GM18520 (cell line): ENCODE measurements at regions not wholly inside any gene's neighbourhood (a gene's known extent, or its start where the extent isn't known, plus 50 kb on each side); places are given as distances from the start of the nearest gene placed in this dataset.

Experiments used
- ATAC-seq: cut with Tn5 transposase; IDR thresholded peaks from one replicate; pipeline ENCODE4 v1.9.1; 2021; ENCODE audit not compliant: unreplicated experiment

DNA sequence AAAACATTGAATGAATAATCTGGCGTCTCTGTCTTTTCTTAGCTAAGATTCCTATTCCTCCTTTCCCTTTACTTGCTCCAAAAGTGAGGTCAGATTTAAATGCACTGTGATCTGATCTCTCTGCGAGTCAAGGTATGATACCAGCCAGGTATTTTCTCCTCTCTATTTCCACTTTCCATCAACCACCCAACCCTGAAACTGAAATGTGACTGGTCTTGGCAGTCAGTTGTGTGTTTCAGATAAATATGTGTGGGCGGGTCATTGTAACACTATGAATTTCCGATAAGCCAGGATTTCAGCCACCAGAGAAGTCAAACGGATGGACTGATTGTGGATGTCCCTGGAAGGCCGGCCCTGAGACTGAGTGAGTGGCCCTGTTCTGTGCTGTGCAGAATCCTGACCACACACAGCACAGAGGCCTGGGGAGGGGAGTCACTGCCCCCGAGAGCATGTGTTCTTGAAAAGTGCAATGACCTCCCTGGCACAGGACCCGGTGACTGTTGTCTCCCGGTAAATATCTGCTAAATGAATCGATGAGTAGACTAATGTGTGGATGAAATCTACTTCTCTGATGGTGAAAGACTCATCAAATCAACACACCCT lies 612.5 kb upstream of the TMEM132C start:
- ATAC-seq = no peak

- no peak for ATAC-seq
Observed at GRCh38 chr12:127655691-127656090, 611.3 kb upstream of the TMEM132C start.

GRCh38 chr12:127656266-127656665 lies 610.7 kb upstream of the TMEM132C start:
- no peak for ATAC-seq

- ATAC-seq = no peak
Observed at GRCh38 chr12:127657036-127657435, 609.9 kb upstream of the TMEM132C start.

DNA sequence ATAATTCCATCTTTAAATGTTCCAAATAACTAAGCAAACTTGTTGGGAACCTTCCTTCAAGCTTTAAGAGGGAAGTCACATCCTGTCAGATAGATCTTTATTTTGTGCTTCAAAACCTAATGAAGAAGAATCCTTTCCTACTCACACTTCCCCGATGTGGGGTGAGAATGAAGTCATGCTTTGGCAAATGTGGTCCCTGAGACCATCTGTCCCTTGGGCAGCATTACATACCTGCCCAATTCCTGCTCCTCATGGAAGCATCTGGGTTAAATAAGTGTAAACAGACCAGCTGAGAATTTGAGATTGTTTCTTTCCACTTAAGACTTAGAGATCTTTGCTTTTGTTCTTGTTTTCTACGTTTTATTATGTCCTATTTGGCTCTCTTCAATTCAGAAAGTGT lies 606.0 kb upstream of the TMEM132C start:
- no peak for ATAC-seq

DNA sequence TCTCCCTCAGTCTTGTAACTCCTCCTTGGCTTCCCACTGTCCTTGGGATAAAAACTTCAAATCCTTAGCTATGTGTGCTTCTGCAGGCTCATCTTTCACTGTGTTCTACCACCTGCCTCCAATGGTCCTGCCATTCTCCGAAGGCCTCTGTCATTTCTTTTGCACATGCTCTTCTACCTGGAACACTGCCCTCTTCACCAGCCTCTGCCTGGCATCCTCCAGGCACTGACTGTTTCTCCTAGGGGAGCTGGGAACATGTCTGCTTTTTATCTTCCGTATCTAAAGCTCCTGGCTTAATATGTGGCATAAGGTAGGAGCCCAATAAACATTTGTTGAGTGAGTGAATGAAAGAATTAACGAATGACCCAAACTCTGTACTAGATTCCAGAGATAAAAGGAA lies 603.3 kb upstream of the TMEM132C start:
- no peak for ATAC-seq

DNA sequence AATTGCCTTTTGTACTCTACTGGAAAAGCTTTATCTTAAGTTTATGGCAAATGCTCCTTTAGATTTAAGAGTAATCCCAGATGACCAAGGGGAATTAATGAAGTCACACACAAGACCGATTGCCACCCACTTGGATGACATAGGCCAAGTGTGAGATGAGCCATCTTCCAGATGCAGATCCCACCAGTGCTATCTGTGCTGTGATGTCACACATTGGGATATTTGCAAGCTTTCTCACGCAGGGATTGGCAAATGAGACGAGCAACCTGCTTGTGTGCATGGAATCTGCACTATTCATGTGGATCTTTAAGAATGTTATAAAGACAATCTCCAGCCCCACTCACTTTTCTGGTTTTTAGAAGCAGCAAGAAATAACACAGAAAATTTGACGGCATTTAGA lies 602.1 kb upstream of the TMEM132C start:
- no peak for ATAC-seq

DNA sequence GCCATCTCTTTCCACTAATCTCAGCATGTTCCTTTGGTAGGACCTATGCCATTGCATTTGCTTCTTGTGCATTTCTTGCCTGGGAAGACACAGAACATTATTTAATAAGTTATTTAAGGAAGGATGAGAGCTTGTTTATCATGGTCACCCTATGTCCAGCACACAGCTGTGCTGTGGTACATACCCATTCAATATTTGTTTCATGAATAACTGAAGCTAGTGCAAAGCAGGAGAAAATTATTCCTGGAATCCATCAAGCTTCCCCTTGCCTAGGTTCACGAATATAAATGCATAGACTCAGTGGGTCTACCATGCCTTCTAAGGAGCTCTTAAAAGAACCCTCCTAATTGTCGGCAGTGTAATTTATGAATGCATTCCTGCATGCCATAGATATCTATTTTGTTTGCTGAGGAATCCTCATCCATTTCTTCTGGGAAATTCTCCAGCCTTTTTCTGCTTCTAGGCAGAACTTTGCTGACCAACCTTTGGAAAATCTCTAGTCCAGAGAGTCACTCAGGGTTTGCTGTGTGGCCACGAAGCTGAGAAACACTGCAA lies 599.8 kb upstream of the TMEM132C start:
- ATAC-seq = no peak

DNA sequence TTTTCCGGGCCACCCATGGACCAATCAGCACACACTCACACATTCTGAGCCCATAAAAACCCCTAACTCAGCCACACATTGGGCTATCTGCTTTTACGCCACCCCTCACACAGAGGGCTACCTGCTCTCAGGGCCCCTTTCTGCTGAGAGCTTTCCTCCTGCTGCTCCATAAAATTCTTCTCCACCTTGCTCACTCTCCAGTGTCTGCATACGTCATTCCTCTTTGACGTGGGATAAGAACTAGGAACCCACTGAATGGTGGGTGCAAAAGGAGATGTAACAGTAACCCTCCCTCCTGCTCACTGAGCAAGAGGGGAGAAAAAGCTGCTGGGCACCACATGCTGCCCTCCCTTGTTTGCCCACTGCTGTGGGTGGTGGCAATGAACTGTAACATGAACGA lies 596.7 kb upstream of the TMEM132C start:
- ATAC-seq = no peak

DNA sequence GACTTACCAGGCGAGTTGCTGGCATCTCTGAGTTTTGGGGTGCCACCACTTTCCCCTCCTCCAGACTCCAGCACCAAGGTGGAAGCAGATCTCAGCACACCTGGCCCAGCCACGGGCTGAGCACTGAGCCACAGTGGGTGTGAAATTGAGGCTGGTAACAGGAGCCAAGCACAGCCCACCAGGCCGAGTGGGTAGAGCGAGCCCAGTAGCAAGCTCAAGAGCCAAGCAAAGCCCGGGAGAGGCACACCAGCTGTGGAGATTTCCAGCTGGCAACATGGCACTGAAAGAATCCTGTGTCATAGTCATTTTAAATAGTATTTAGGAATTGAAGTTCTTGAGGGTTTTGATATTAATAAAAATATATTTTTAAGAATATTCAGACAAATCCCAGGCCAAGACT lies 596.2 kb upstream of the TMEM132C start:
- ATAC-seq = no peak

DNA sequence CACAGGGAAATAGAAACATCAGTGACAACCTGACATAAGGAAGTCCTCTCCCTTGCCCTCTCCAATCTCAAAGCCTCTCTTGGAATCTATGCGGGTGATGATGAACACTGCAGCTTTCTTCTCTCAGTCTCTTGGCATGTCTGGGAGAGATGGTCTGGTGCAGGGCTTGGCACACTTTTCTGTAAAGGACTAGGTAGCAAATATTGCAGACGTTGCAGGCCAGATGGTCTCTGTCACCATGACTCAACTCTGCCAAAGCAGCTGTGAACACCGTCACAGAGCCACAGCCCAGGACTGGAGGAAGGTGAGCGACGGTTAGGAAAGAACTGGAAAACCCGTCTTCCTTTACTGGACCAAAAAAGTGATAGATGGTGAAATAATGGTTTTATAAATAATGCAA lies 591.0 kb upstream of the TMEM132C start:
- ATAC-seq = no peak

DNA sequence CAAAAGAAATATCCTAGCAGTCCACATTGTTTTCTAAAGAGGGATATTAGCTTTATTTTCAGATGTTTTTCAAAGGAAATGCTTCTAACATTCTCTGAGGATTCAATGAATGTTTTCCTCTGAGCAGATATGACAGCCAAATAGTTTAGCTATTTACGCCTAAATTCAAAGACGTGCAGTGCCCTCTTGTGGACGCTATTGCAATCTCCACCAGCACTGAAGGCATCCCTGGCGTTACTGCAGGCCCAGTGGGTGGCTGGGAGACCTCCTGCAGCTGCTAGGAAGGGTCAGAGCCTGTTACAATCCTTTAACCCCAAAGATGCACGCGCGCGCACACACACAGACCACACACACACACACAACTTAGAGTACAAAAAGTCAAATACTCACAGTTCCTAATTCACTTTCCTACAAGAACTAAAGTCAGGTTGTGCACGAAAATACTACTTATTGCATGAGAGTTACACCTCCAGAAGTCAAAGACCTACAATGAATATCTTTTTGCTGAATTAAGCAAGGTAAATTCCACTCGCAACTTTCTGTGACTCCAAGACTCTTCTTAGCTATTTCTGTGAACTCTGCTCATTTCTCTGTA lies 589.3 kb upstream of the TMEM132C start:
- no peak for ATAC-seq

DNA sequence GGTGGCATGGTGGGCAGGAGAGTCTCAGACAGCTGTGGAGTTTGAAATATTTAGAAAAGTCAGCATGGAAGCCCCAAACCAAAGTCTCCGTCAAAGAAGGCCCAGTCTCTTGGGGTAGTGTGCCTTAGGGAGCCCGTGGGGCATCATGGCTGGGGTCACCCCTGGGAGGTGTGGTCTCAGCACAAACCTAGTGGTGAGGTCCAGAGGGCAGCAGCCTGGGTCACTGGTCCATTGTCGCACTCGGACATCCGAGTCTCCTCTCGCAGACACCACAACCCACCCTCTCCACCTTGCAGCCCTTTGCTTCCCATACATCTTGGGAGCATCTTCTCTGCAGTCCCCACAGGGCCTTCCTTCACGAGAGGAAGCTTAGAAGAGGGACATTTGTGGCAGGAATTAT lies 588.0 kb upstream of the TMEM132C start:
- ATAC-seq = no peak

- no peak for ATAC-seq
Observed at GRCh38 chr12:127680516-127680915, 586.5 kb upstream of the TMEM132C start.

GRCh38 chr12:127681151-127681754 lies 585.7 kb upstream of the TMEM132C start:
- no peak for ATAC-seq

DNA sequence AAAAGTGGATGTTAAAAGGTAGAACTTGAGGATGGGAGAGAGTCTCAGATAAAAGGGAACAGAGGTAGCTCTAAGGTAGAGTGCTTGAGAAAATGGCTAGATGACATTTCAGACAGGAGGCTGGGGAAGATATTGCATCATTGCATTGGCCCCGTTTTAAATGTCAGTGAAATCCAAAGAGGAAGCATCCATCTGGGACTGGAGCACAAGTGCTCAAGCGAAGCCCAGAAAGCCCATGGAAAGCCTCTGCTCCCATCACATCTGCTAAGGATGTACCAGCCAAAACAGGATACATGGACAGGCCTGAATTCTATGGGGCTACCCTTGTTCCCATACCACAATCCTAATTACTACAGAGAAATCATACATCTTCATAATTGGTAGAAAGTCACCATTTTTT lies 581.5 kb upstream of the TMEM132C start:
- ATAC-seq = no peak

DNA sequence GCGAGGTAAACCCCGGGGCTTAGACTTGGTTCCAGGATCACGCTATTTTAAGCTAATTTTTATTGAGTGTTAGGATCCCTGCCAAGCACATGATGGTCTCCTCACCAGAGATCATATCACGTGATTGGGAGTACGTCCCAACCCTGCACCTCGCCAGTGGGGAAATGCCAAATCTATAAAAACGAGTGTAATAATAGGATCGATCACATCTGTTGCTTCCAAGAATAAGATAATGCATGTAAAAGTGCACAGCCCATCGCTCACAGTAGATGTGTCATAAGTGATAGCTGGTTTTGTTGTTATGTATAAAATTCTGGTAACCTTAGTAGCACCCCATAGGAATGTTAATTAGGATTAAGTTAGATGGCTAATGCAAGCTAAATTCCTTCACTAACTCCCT lies 581.0 kb upstream of the TMEM132C start:
- no peak for ATAC-seq

- ATAC-seq = no peak
Observed at GRCh38 chr12:127687181-127687580, 579.8 kb upstream of the TMEM132C start.

DNA sequence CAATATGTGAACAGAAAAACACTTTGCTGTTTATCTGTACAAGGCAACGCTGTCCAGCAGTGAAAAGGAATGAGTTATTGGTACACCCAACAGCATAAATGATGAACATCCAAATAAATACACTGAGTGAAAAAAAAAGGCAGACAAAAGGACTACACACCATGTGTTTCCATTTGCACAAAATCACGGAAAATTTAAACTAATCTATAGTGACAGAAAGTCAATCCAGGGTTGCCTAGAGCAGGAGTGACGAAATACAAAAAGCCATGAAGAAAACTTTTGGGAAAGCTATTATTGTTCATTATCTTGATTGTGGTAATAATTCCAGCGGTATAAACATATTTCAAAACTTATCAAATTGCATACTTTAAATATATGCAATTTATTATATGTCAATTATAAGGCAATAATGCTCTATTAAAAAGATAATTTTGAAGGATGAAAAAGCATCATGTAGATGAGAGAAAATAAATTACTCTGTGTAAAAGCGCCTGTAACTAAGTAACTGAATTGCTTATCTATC lies 578.0 kb upstream of the TMEM132C start:
- ATAC-seq = no peak

DNA sequence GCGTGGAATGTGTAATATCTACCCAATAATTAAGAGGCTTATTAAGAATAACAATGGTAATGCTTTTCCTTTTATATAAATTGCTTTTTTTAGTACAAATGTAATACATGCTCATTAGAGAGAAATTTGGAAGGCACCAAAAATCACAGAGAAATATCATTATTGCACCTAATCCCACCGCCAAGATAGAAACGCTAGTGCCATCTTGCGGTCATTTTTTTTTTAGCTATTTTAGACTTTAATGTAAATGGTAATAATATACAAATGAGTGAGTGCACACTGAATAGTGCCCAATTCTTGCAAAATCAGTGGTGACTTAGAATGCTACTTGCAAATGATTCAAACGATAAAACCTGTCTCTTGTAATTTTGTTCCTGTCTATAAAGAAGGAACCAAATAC lies 576.8 kb upstream of the TMEM132C start:
- no peak for ATAC-seq

- no peak for ATAC-seq
Observed at GRCh38 chr12:127696963-127697362, 570.0 kb upstream of the TMEM132C start.

DNA sequence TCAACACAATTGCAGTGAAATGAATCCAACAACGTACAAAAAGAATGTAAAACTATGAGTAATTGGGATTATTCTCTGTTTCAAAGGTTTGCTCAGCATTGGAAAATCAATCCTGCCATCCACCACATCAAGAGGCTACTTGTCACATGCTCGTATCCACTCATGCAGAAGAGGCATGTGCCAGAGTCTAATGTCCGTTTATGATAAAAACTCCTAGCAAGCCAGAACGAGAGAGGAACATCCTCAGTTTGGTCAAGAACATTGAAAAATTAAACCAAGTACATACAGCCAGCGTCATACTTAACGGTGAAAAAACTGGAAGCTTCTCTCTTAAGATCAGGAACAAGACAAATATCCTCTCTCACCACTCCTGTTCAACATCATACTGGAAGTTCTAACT lies 563.9 kb upstream of the TMEM132C start:
- ATAC-seq = no peak
